ENCODE measurements at regions not wholly inside any gene's neighbourhood (a gene's known extent, or its start where the extent isn't known, plus 50 kb on each side); places are given as distances from the start of the nearest gene placed in this dataset.

DNA sequence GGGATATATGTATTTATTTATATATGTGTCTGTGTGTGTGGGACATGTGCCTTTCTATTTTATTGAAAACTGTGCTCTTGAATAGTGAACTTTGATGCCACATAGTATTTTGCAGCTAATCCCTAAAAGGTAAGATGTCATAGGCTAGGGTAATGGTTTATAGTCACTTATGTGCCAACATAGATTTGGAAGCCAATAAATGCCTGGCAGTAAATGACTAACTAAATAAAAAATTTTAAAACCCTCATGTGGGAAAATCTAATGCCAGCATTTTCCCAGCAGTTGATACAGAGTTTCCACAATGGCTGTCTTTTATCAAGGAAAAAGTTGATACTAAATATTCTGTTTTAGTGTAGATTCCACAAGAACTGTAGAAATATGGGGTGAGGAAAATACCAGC, 101.5 kb upstream of the IMMP2L start:
- TF ChIP-seq BRCA1 (IDR thresholded peaks at IDR 0.05; ENCODE audit: low read depth, low read length) (no peak), NRF1 (IDR thresholded peaks at IDR 0.05; ENCODE audit: low read depth, low read length) (no peak), EZH2 (IDR thresholded peaks at IDR 0.05; ENCODE audit: low read depth, low read length, severe bottlenecking) (no peak), POU5F1 (IDR thresholded peaks at IDR 0.05; ENCODE audit: low read depth, low read length) (no peak), HDAC6 (IDR thresholded peaks at IDR 0.05; ENCODE audit: low read depth, low read length) (no peak), RXRA (IDR thresholded peaks at IDR 0.05; ENCODE audit: insufficient read depth, low read depth, low read length) (no peak), SIRT6 (IDR thresholded peaks at IDR 0.05; ENCODE audit: low read length) (no peak), ASH2L (IDR thresholded peaks at IDR 0.05; ENCODE audit: low read length) (no peak), EP300 (IDR thresholded peaks at IDR 0.05; ENCODE audit: borderline replicate concordance in 1 of 2, low read depth in 2 of 2, low read length in 2 of 2) (no peak), GABPA (IDR thresholded peaks at IDR 0.05; ENCODE audit: borderline replicate concordance, insufficient read depth, low read length) (no peak), CBX8 (IDR thresholded peaks at IDR 0.05; ENCODE audit: borderline replicate concordance, low read depth, low read length) (no peak)
- Histone ChIP-seq H3K23me2 (ENCODE audit: low read depth, low read length) (no peaks in the 10 kb centered on the region), H3K18ac (ENCODE audit: extremely low read depth, low read length) (no peak overlapping the region), H3K23ac (ENCODE audit: insufficient read length) (no peak overlapping the region), H3K4ac (replicated peaks; ENCODE audit: insufficient read length, low read depth, low read length) (no peak overlapping the region), H3K9ac (replicated peaks in 1 of 4; ENCODE audit: extremely low read depth in 1 of 4, low read depth in 3 of 4, low read length in 3 of 4) (no peak overlapping the region), H3K27ac (ENCODE audit: low read depth, low read length) (no peak overlapping the region), H2BK5ac (ENCODE audit: low read depth, low read length) (no peak overlapping the region), H2BK20ac (ENCODE audit: low read length) (no peak overlapping the region), H4K8ac (ENCODE audit: extremely low read depth, insufficient read depth, low read length) (no peak overlapping the region), H2BK120ac (replicated peaks; ENCODE audit: low read depth, low read length) (no peak overlapping the region), H3K4me1 (replicated peaks in 1 of 4; ENCODE audit: control insufficient read depth in 3 of 4, insufficient read depth in 4 of 4, low read length in 3 of 4) (no peaks in the 10 kb centered on the region), H3K56ac (replicated peaks; ENCODE audit: insufficient read length, low read depth, low read length) (no peak overlapping the region), H2AFZ (ENCODE audit: low read length) (no peak overlapping the region), H3K79me2 (ENCODE audit: control insufficient read depth in 1 of 2, insufficient read depth in 2 of 2, low read length in 2 of 2) (no peaks in the 10 kb centered on the region), H3K27me3 (replicated peaks in 1 of 4; ENCODE audit: control insufficient read depth in 3 of 4, extremely low read depth in 1 of 4, insufficient read depth in 3 of 4, low read length in 3 of 4) (no peaks in the 10 kb centered on the region), H2AK5ac (ENCODE audit: low read depth, low read length) (no peak overlapping the region), H2BK12ac (ENCODE audit: low read depth, low read length) (no peak overlapping the region), H3K14ac (ENCODE audit: insufficient read length) (no peak overlapping the region), H4K91ac (replicated peaks; ENCODE audit: insufficient read length, low read length) (no peak overlapping the region), H4K5ac (ENCODE audit: insufficient read length, low read depth, low read length) (no peak overlapping the region), H3K4me3 (ENCODE audit: extremely low read depth in 1 of 4, insufficient read depth in 2 of 4, low read depth in 3 of 4, low read length in 4 of 4) (no peak overlapping the region), H4K20me1 (replicated peaks in 1 of 2; ENCODE audit: control insufficient read depth in 1 of 2, insufficient read depth in 2 of 2, low read length in 2 of 2) (no peaks in the 10 kb centered on the region), H3K4me2 (ENCODE audit: insufficient read depth in 1 of 2, low read depth in 2 of 2, low read length in 2 of 2) (no peak overlapping the region), H3K79me1 (ENCODE audit: low read depth, low read length) (no peaks in the 10 kb centered on the region), H3K36me3 (ENCODE audit: control insufficient read depth in 2 of 4, insufficient read depth in 4 of 4, low read length in 3 of 4) (no peaks in the 10 kb centered on the region), H2BK15ac (ENCODE audit: low read length) (no peak overlapping the region), H3K9me3 (ENCODE audit: insufficient read depth in 2 of 2, low read depth in 1 of 2, low read length in 1 of 2) (no peaks in the 10 kb centered on the region)
- POLR2A ChIA-PET (ENCODE audit: partially characterized antibody): no interaction called here
- no peak for DNase-seq (ENCODE audit: low read depth in 1 of 2, low spot score in 2 of 2)
- no peak for FAIRE-seq
- CTCF ChIA-PET (ENCODE audit: partially characterized antibody): interaction anchor here (3.7 kb wide), 1 partner anchor 66 kb away, joined by 14 read pairs; no protein-coding TSS in a partner anchor

All from H1 (cell line).